Glomerular visceral epithelial cell (primary cell): ENCODE measurements at regions not wholly inside any gene's neighbourhood (a gene's known extent, or its start where the extent isn't known, plus 50 kb on each side); places are given as distances from the start of the nearest gene placed in this dataset.
"Not testable (repeated sequence)": the region's sequence is repeated elsewhere in the genome, so short reads cannot be mapped to it uniquely, and the experiment has no call there.

Experiments
- DNase-seq: peaks from one replicate; pipeline ENCODE4 v3.0.0-alpha.2; 2016; ENCODE audit errors: extremely low spot score

GRCh38 chr1:67528141-67528540, 97.9 kb upstream of the SERBP1 start:
- DNase-seq: no peak

DNA sequence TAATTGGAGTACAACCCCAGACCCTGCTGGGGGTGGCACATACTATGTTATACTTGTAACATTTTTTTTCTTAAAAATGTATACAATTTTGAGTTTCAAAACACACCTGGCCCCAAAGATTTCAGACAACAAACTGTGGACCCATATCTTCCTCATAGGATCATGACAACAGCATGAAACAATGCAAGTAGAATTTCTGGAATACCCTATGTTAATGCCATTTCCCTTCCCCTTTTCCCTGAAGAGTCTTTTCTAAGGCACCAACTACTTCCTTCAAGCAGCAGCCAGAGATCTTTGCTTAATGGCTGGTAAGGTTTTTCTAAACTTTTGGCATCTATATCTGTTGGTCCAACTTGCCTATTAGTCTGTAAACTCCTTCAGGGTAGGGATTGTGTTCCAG, 99.9 kb upstream of the SERBP1 start:
- no peak for DNase-seq

DNA sequence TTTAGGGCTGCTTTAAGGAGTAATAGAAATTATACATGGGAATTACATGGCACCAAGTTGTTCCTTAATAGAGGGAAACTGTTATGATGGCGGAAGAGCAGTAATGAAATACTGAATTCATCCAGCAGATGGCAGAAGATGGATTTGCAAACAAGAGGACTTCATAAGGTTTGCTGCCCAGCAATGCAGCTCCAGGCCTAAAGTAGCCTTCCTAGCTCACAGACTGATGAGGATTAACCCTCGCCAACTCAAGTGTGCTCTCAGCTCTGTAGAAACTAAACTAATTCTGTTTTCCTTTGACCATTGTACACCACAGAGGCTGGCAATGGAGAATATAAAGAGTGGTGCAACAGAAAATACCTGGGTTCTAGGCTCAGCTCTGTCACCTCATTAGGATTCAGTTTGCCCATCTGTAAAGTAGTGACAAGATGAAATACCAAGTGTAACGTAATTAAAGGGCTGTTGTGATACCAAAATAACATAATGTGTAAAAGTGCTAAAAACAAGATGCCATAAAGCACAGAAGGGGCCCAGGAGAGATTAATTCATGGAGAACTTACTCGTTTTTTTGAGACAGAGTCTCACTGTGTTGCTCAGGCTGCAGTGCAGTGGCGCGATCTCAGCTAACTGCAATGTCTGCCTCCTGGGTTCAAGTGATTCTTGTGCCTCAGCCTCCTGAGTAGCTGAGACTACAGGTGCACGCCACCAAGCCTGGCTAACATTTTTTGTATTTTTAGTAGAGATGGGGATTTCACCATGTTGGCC, 102.4 kb upstream of the SERBP1 start:
- peak; percentile 78 for DNase-seq

GRCh38 chr1:67534627-67535065, 104.4 kb upstream of the SERBP1 start:
- peak; percentile 17 for DNase-seq

GRCh38 chr1:67535474-67535873, 105.3 kb upstream of the SERBP1 start:
- DNase-seq: peak; percentile 82

DNA sequence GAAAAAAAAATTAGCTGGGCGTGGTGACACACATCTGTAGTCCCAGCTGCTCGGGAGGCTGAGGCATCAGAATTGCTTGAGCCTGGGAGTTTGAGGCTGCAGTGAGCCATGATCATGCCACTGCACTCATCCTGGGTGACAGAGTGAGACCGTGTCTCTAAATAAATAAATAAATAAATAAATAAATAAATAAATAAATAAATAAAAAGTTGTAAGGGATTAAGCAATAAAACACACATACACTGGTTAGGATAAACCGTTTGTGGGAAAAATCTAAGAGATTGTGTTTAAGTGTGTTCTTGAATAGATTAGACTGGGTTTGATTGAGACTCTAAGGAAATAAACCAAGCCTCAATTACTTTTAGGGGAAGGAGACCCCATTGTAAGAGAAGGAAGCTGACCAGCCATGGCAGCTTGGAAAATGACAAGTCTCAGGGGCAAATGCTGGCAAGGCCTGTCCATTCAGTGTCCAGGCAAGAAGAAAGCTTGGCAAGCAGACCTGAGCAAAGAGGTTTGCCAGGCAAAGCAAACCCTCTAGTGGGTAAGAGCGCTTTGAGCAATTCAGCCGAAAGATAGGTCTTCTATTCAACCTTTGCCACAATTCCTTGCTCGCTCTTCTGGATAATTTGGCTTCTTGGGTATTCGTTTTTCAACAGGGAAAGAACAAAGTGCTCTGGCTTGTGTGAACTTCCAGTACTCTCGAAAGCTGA, 106.9 kb upstream of the SERBP1 start:
- no peak for DNase-seq

- DNase-seq: no peak
Observed at GRCh38 chr1:67537667-67538018, 107.4 kb upstream of the SERBP1 start.

GRCh38 chr1:67540025-67540732, 110.0 kb upstream of the SERBP1 start:
- no peak for DNase-seq

- no peak for DNase-seq
Observed at GRCh38 chr1:67540733-67541125, 110.5 kb upstream of the SERBP1 start.

GRCh38 chr1:67542747-67543146, 112.5 kb upstream of the SERBP1 start:
- DNase-seq: no peak

DNA sequence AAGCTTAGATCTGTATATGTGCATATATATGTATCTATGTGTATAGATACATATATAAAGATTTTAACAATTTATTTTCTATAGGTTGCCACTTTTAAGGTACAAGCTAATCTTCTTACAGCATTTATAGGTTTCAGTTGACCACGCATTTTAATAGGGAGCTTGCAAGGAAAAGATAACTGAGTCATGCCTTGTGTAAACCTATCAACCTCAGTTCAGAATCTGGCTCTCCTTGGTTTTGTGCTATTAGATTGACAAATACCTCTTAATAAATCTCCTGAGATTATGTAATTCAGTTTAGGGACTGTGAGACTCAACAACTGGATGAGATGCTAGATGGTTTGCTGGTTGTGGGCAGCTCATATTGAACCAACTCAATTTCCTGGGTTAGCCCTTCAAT, 114.7 kb upstream of the SERBP1 start:
- no peak for DNase-seq

DNA sequence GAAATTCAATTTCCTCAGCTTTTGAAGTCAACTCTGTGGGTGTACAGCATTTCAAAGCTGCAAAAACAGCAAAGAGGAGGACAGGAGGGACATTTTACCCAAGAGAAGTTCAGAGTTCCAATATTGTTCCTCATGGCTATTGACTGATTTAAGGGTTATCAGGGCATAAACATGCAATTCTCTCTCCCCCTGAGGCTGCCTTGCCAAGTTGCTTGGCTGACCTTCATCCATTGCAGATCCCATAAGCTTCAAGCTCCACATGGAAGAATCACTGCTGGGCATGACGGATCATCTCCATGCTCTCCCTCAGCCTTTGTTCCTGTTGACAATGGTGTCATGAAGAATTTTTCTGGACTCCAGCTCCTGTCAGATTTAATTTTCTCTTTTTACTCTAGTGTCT, 115.2 kb upstream of the SERBP1 start:
- DNase-seq: no peak

DNA sequence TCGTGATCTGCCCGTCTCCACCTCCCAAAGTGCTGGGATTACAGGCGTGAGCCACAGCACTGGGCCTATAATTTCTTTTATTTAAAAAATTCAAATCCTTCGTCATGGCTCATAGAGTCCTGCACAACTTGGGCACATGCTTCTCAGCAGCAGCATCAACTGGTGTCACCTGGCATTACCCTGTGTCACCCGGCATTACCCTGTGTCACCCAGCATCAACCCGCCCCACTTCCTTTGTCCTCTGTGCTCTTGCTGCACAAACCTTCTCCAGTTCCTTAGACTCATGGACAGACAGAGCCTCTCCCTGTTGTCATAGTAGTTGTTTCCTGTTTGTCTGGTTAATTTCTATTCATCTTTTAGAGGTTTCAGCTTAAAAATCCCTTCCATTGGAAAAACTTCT, 121.2 kb upstream of the SERBP1 start:
- DNase-seq: no peak

- DNase-seq: no peak
Observed at GRCh38 chr1:67552336-67552759, 122.1 kb upstream of the SERBP1 start.

DNA sequence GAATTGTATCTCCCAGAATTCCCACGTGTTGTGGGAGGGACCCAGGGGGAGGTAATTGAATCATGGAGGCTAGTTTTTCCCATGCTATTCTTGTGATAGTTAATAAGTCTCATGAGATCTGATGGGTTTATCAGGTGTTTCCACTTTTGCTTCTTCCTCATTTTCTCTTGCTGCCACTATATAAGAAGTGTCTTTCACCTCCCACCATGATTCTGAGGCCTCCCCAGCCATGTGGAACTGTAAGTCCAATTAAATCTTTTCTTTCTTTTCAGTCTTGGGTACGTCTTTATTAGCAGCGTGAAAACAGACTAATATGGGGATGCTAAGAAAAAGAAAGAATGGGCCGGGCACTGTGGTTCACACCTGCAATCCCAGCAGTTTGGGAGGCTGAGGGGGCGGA, 124.0 kb upstream of the SERBP1 start:
- DNase-seq: not testable (repeated sequence)

DNA sequence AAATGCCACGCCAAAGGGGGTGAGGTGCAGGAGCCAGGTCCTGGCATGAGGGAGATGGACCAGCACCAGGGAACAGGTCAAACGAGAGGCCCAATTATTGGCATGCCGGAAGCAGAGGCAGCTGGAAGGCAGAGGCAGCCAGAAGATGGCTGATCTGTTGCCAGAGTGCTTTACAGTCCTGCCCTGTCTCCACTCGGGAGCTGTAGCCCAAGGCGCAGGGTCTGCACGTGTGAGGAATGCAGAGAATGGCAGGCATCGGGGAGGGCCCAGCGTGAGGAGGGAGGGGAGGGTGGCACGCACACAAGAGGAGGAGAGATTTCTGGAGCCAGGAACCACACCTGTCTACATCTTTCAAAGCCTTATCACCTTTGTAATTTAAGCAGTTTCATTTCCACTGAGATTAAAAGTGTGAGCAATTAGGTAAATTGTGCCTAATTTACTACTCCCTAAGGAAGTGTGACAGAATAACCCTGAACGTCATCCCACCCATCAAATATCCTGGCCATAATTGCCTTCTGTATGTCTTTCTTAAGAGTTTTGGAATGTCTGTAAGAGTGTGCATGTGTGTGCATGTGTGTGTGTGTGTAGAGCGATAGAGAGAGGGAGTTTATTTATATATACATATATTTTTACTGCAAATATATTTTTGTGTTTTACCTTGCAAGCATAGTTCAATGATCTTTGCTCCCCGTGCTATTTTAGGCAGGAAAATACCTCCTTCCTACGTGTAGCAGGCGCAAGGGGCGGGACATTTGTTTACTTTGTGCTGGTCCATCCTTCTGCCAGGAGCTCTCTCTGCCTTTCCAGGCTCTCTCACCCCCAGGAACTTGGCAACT, 125.5 kb upstream of the SERBP1 start:
- no peak for DNase-seq

- no peak for DNase-seq
Observed at GRCh38 chr1:67556297-67556900, 126.2 kb upstream of the SERBP1 start.

DNA sequence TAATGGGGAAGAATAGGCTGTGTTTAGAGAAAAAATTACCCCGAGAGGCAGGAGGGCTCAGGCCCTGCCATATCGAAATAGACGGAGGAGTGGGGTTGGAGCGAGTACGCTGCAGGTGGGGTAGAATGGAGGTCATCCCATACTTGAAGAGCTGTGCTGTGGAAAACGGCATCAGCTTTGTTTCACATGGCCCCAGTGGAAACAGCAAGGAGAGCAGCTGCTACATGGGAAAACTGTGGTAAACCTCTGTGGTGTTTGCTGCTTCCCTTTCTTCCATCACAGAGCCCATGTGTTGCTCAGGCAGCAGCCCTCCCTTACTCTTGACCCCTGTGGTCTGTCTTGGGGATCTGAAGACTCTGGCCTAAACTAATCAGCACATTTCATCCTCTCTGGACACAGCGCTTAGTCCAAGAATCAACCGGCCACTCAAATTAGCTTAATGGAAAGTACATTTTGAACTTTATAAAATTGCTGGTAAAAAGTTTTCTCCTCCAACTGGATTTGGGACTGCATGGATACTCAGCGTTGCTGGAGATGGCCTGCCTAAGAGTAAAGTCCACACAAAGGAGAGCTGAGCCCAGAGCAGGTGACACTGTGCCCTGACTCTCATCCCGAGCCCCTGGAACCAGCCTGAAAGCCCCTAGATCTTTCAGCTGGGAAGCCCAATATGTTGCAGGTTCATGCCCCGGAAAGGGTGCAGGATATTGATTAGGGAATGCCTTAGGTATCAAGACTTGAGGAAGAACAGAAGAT, 127.1 kb upstream of the GADD45A start:
- DNase-seq: no peak

- DNase-seq: no peak
Observed at GRCh38 chr1:67558449-67559193, 126.4 kb upstream of the GADD45A start.

DNA sequence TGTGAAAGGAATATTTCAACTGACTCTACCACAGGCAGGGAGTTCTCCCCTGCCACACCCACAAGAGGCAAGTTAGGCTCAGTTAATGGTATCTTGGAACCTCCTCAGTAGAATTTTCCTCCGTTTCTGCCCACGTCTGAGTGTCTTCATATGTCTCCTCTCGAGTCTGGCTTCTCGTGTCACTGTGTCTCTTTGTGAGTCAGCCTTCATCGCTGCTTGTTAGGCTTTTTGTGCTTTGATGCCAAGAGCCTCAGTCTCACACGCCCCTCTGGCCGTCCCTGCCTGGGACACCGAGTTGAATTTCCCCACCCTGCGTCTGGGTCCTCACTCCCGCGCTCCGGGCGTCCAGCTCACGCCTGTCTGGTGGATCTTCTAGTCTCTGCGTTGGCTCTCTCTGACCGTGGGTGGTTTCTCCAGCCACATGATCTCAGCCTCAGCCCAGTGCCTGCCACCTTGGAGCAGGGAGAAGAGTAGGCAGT, 125.7 kb upstream of the GADD45A start:
- peak; percentile 40 for DNase-seq
